HFF-Myc (cell line): ENCODE measurements at regions not wholly inside any gene's neighbourhood (a gene's known extent, or its start where the extent isn't known, plus 50 kb on each side); places are given as distances from the start of the nearest gene placed in this dataset.

ENCODE experiments used
- DNase-seq: peaks from one replicate; pipeline ENCODE4 v3.0.0-alpha.2; 2011; ENCODE audit warnings: low read depth; ENCODE audit errors: extremely low read depth
- H3K4me3 ChIP-seq: replicated peaks from 2 replicates; pipeline ENCODE4 v1.5.1; 2011; ENCODE audit warnings: low read depth, mild to moderate bottlenecking, control low read depth, low read length
- CTCF ChIP-seq: IDR thresholded peaks from 2 replicates; pipeline ENCODE4 v1.5.1; 2012; ENCODE audit warnings: mild to moderate bottlenecking, low read depth, low read length, control low read depth; ENCODE audit errors: missing control alignments

- TF ChIP-seq CTCF = no peak
These were observed 132.6 kb upstream of the FSTL4 start for GRCh38 chr5:133744960-133745308.

GRCh38 chr5:133744051-133744959 is 132.0 kb upstream of the FSTL4 start:
- no peak overlapping the region for H3K4me3 ChIP-seq
- TF ChIP-seq CTCF = no peak
- DNase-seq = no peak

More at GRCh38 chr5:133744960-133745308, 132.6 kb upstream of the FSTL4 start:
- H3K4me3 ChIP-seq = no peak overlapping the region
- no peak for DNase-seq

GRCh38 chr5:133742431-133742988 is 130.2 kb upstream of the FSTL4 start:
- no peak for DNase-seq
- no peak for TF ChIP-seq CTCF
- no peak overlapping the region for H3K4me3 ChIP-seq

- no peak overlapping the region for H3K4me3 ChIP-seq
- DNase-seq = no peak
- TF ChIP-seq CTCF = no peak
These were observed 129.5 kb upstream of the FSTL4 start for GRCh38 chr5:133741818-133742355.

GRCh38 chr5:133741396-133741795 is 129.1 kb upstream of the FSTL4 start:
- H3K4me3 ChIP-seq = no peak overlapping the region
- TF ChIP-seq CTCF = no peak
- no peak for DNase-seq

GRCh38 chr5:133739181-133739780 is 126.9 kb upstream of the FSTL4 start:
- DNase-seq = no peak
- H3K4me3 ChIP-seq = no peak overlapping the region
- TF ChIP-seq CTCF = no peak
